ENCODE measurements at regions not wholly inside any gene's neighbourhood (a gene's known extent, or its start where the extent isn't known, plus 50 kb on each side); places are given as distances from the start of the nearest gene placed in this dataset.

DNA sequence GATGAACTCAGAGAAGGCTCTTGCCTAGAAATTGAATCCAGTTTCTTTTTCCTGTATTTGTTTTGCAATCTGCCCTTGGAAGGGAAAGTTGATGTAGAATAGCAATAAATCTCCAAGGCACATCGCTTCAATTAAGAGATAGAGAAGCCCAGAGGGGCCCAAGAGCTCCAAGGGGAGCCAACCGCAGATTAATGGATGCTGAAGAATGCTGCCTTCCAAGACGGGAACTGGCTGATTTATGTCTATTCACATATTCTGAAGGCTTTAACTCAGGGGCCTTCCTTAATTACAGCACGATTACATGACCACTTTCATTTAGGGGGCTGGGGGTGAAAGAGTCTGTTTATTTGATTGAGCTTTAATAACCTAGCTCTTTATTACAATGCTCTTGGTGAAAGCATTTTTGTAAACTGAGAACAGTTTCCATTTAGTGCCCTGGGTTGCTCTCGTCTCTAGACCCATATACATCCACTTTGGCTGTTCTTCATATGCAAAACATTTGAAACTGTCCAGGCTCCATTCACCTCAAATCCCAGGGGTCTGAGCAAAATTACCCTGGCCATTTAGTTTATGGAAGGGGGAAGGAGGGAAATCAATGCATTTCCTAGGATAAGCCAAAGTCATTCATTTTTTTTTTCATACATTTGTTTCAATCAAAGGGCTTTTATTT lies 87.4 kb upstream of the CLDN14 start:
- WGBS, 2 donors: 34 to 42% methylated on average over 5 of the region's 5 CpGs
- intact Hi-C loops (cut with DNase I; ENCODE audit: low total_unique reads): no loop called here
- TF ChIP-seq, protein P1, sequence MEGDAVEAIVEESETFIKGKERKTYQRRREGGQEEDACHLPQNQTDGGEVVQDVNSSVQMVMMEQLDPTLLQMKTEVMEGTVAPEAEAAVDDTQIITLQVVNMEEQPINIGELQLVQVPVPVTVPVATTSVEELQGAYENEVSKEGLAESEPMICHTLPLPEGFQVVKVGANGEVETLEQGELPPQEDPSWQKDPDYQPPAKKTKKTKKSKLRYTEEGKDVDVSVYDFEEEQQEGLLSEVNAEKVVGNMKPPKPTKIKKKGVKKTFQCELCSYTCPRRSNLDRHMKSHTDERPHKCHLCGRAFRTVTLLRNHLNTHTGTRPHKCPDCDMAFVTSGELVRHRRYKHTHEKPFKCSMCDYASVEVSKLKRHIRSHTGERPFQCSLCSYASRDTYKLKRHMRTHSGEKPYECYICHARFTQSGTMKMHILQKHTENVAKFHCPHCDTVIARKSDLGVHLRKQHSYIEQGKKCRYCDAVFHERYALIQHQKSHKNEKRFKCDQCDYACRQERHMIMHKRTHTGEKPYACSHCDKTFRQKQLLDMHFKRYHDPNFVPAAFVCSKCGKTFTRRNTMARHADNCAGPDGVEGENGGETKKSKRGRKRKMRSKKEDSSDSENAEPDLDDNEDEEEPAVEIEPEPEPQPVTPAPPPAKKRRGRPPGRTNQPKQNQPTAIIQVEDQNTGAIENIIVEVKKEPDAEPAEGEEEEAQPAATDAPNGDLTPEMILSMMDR (IDR thresholded peaks at IDR 0.05): no peak
- no peak for TF ChIP-seq POLR2A (IDR thresholded peaks at IDR 0.05)
- H3K4me3 ChIP-seq (ENCODE audit: low read depth, poor library complexity, severe bottlenecking): no peak overlapping the region
- no peak for DNase-seq (ENCODE audit: low spot score in 2 of 2)

DNA sequence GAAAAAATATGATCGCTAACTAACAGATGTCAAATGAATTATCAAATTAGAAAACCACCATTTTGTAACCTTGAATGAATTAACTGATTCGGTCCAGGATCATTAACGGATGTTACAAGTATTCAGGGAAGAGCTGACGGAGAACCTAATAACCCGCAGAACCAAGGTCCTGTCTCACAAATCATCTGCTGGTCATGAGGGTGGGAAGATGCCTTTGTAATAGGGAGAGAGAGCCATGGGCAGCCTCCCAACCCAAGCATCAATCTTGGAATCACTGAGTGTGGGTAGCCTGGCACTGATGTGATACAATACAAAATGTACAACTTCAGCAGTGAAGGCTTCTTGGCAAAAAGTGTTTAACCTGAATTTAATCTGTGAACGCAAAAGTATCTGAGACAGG lies 89.6 kb upstream of the CLDN14 start:
- intact Hi-C loops (cut with DNase I; ENCODE audit: low total_unique reads): no loop called here
- no peak for TF ChIP-seq POLR2A (IDR thresholded peaks at IDR 0.05)
- TF ChIP-seq, protein P1 (IDR thresholded peaks at IDR 0.05): no peak
- WGBS, 2 donors: 89 to 95% methylated on average over 6 of the region's 6 CpGs
- no peak for DNase-seq (ENCODE audit: low spot score in 2 of 2)
- no peak overlapping the region for H3K4me3 ChIP-seq (ENCODE audit: low read depth, poor library complexity, severe bottlenecking)

DNA sequence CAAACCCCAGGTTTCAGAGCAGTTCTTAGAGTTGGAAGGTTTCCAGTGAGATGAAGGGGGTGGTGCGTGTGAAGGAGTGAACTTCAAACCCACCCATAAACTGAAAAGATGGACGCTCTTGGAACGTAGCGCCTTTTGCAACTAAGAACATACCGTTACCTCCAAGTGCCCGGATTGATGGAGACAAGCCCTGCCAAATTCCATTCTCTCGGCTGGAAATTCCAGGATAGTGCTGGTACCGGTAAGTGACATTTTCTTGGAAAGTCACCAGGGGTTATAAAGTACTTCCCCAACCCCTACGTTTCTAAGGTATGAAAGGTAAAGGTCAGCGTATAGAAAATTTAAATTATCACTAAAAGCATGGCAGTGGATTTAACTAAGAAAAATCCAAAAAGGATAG lies 91.6 kb upstream of the CLDN14 start:
- WGBS, 2 donors: 25 to 41% methylated on average over 10 of the region's 10 CpGs
- TF ChIP-seq, protein P1 (IDR thresholded peaks at IDR 0.05): no peak
- no peak for TF ChIP-seq POLR2A (IDR thresholded peaks at IDR 0.05)
- H3K4me3 ChIP-seq (ENCODE audit: low read depth, poor library complexity, severe bottlenecking): no peak overlapping the region
- intact Hi-C loops (cut with DNase I; ENCODE audit: low total_unique reads): no loop called here
- no peak for DNase-seq (ENCODE audit: low spot score in 2 of 2)

DNA sequence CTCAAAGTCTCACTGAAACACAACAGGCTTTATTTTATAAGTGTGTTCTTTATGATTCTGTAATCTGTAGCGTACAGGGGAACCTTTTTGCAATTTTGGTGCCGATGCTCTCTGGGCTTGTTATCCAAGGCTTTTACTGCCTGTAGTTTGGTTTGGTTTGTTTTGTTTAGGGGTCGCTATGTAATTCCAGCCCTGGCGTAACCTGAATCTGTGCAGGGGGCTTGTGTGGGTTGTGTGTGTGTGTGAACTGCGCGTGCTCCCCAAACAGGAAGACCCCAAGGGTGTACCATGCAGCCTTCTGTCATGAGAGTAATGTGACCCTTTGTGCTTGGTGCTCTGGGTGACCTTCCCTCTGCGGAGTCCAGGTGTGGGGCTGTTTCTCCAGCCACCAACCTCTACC lies 92.1 kb upstream of the CLDN14 start:
- TF ChIP-seq POLR2A (IDR thresholded peaks at IDR 0.05): no peak
- TF ChIP-seq, protein P1 (IDR thresholded peaks at IDR 0.05): no peak
- WGBS, 2 donors: 73 to 80% methylated on average over 7 of the region's 7 CpGs
- intact Hi-C loops (cut with DNase I; ENCODE audit: low total_unique reads): no loop called here
- H3K4me3 ChIP-seq (ENCODE audit: low read depth, poor library complexity, severe bottlenecking): no peak overlapping the region
- DNase-seq (ENCODE audit: low spot score in 2 of 2): no peak

DNA sequence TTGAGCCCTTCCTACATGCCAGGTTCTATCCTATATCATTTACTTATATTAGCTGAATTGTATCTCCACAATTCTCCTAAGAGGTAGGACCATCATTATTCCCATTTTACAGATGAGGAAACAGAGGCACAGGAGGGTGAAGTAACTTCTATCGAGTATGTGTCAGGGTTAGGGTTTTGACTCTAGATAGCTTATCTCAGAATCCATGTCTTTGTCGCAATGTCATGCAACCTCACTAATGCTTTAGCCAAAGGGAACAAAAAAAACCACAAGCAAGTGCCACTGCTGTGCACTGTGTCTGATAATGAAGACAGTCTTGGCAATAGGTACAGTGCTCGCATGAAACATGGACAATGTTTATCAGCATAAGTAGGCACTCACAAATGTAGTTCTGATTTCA lies 95.4 kb upstream of the CLDN14 start:
- TF ChIP-seq, protein P1 (IDR thresholded peaks at IDR 0.05): no peak
- TF ChIP-seq POLR2A (IDR thresholded peaks at IDR 0.05): no peak

DNA sequence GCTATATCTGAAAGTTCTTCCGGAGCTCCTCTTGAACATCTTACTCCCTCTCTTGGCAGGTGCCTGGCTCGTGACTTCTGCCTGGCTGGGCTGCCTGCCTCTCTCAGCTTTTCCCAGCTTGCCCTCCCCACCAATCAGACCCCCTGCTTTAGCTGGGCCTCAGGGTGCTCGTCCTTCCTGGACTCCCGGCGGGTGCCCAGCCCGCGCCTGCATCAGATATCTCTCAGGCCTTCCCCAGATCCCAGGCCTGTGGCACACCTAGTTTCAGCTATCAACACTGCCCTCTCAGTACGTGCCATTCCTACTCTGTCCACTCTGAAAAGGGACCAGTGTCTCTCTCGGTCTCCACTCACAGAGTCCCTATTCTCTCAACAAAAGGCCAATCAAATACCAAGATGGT lies 96.5 kb upstream of the CLDN14 start:
- 95 to 97% methylated on average over 9 of the region's 9 CpGs for WGBS, 2 donors
- no peak for DNase-seq (ENCODE audit: low spot score in 2 of 2)
- intact Hi-C loops (cut with DNase I; ENCODE audit: low total_unique reads): no loop called here
- TF ChIP-seq, protein P1 (IDR thresholded peaks at IDR 0.05): no peak
- TF ChIP-seq POLR2A (IDR thresholded peaks at IDR 0.05): no peak
- H3K4me3 ChIP-seq (ENCODE audit: low read depth, poor library complexity, severe bottlenecking): no peak overlapping the region

More for the DNA sequence above, 95.4 kb upstream of the CLDN14 start:
- 84 to 91% methylated on average over 3 of the region's 3 CpGs for WGBS, 2 donors
- no peak for DNase-seq (ENCODE audit: low spot score in 2 of 2)
- H3K4me3 ChIP-seq (ENCODE audit: low read depth, poor library complexity, severe bottlenecking): no peak overlapping the region
- intact Hi-C loops (cut with DNase I; ENCODE audit: low total_unique reads): no loop called here
